IPS-NIHi7 (cell line): ENCODE measurements at regions not wholly inside any gene's neighbourhood (a gene's known extent, or its start where the extent isn't known, plus 50 kb on each side); places are given as distances from the start of the nearest gene placed in this dataset.

ENCODE experiments used
- DNase-seq: peaks from one replicate; pipeline ENCODE4 v3.0.0; 2012; ENCODE audit warnings: mixed read lengths; ENCODE audit errors: extremely low spot score

DNA sequence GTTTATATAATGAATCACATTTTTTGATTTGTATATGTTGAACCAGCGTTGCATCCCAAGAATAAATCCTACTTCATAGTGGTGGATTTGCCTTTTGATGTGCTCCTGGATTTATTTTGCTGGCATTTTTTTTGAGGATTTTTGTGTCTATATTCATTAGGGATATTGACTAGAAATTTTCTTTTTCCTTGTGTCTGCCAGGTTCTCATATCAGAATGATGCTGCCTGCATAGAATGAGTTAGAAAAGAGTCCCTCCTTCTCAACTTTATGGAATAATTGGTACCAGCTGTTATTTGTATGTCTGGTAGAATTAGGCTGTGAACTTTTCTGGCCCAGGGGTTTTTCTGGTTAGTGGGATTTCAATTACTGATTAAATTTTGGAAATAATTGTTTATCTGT, 457.4 kb upstream of the DSEL start:
- DNase-seq, result no peak

- DNase-seq, result no peak
These were observed 452.9 kb upstream of the DSEL start for GRCh38 chr18:67969458-67969857.

DNA sequence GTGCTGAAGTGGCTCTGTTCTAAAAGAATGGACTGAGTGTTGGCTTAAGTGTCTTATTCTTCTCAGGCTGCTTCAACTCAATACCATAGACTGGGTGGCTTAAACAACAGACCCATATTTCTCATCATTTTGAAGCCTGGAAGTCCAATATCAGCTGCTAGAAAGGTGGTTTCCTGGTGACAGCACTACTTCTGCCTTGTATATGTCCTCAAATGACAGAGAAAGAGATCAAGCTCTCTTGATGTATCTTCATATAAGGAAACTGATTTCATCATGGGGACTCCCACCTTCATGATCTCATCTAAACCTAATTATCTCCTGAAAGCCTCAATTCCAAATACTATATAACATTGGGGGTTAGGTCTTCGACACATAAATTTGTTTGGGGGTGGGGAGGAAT, 449.7 kb upstream of the DSEL start:
- no peak for DNase-seq

GRCh38 chr18:67964462-67964861, 447.9 kb upstream of the DSEL start:
- DNase-seq, result no peak

DNA sequence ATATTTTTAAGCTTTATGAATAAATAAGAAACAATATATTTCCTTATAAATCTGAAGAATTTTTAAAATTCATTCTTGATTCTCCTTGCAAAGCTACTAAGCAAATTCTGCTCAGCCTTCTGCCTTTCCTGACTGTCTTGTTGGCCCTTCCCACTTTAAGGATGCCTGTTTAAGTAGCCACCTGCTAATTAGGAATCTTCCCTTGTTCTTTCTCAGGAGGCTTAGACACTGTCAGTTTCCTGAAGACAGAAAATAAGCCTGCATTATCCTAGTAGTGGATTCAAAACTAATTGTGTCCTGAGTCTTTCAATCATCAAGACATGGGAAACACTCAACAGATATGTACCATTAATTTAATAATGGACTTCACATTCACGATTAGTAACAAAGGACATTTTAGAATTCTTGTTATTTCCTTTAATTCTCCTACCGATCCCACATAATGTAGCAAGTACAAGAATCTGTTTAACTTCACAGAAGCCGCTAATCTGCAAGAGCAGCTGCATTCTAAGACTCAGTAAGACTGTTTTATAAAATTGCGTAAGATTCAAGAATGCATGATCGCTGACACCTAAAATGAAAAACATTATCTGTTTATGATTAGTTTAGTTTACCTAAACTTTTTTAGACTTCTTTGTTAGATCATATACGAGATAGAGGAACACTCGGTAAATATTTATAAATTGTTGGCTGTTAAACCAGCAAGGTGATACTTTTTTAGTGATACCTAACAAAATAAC, 445.4 kb upstream of the DSEL start:
- no peak for DNase-seq

DNA sequence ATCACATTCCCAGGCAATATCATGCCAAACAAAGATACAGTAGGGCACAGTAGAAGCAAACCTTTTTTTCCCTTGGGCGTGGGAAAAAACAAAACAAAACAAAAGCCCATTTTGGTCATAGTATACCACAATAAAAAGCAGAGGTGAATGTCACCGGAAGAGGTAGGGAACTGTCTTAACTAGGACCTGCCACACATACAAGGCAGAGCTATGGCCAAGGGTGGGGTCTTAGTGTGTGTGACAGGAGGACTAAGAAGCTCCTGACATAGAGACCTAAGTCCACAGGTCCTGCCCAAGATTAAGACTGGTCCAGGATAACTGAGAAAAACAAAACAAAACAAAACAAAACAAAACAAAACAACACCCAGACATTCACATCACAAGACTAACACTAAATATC, 441.2 kb upstream of the DSEL start:
- DNase-seq, result no peak

- no peak for DNase-seq
These were observed 438.1 kb upstream of the DSEL start for GRCh38 chr18:67954594-67954993.

- no peak for DNase-seq
These were observed 434.6 kb upstream of the DSEL start for GRCh38 chr18:67951137-67951536.

GRCh38 chr18:67938660-67939059, 422.1 kb upstream of the DSEL start:
- no peak for DNase-seq

DNA sequence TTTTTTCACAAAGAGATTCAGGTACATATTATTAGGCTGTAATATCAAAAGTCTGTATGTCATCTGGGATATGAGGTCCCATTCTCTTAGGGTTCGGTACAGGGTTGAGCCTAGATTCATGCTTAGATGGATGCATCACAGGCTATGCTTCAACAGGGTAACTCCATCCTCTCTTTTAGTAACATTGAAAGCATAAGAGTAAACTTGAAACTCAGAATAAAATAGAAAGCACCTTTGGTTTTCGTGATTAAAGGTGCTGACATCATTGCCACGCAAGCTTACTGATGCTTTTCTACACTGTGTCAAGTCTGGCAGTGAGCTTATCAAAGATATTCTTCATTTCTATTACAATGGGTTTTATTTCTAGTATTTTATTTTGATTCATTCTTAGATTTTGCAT, 419.1 kb upstream of the DSEL start:
- no peak for DNase-seq

DNA sequence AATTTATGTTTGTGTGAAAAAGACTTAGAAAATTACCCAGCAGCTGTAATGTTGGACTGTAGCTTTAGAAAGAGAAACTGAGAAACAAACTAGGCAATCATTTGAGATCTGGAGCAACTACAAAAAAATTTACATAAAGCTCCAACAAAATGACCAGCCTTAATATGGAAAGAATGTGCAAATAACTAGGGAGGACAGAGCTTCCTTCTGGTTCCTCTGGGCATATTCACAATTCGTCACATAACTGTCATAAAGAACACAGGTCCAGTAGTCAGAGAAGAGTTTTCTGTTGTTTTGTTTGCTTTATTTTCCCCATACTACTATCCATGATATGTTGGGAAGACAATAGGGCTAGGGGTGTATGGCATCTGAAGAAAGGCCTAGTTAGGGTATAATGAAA, 416.8 kb upstream of the DSEL start:
- DNase-seq, result no peak

GRCh38 chr18:67932271-67932670, 415.8 kb upstream of the DSEL start:
- DNase-seq, result no peak

DNA sequence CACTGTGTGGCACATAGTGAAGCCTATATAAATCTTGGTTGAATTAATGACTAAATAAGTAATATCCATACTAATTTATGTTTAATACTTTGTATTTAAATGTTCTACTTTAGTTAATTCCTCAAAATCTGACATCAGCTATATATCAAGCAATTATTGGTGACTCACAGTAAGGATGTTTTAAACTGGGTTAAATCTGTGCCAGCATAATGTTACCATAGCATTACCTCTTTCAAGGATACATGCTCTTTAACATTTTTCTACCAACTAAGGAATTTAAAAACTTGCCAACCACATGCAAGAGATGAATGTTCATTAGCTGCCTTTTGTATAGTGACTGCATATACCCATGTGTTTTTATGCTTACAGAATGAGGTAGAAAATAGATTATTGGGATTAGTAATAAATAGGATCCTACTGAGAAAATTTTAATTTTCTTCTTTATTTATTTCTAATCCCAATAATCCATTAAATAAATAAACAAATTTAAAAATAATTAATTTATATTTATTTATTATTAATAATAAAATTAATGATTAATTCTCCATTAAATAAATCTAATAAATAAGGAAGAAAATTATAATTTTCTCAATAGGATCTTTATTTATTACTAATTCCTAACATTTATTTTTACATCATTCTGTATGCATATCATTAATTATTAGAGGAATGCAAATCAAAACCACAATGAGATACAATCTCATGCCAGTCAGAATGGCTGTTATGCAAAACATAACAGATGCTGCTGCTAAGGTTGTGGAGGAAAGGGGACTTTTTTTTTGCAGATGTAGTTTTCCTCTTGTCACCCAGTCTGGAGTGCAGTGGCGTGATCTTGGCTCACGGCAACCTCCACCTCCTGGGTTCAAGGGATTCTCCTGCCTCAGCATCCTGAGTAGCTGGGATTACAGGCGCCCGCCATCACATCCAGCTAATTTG, 410.7 kb upstream of the DSEL start:
- no peak for DNase-seq

GRCh38 chr18:67924656-67925055, 408.1 kb upstream of the DSEL start:
- no peak for DNase-seq

DNA sequence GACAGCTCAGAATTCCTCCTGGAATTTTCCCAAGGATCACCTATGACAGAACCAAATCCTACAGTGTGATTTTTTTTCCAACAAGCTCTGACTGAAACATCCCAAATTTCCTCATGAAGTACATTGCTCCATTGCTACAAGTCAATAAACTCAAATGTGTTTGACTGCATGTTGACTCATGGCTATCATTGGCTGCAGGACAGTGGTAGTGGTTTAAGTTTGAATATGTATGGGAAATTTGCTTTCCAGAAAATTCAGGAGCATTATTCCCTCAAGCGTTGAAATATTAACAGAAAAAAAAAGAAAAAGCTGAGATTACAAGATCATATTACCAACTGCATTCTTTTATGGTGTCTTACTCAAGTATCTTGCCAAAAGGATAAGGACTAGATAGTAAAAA, 402.8 kb upstream of the DSEL start:
- no peak for DNase-seq

DNA sequence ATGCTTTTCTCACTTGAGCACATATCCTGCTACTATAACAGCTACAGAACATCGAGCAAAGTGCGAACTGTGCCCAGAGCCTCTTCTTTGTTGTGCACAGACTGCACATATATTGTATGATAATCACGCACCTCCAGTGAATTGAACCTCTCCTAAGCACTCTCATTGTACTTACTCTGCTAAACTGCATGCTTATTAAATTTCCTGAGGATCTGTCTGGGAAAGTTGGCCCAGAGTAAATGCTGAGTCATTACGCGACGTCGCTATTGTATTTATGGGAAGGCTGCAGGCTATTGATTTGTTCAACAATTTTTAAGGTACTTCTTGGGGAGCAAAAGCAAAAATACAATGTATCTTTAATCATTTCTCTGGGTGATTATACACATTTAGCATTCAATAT, 399.6 kb upstream of the DSEL start:
- no peak for DNase-seq

DNA sequence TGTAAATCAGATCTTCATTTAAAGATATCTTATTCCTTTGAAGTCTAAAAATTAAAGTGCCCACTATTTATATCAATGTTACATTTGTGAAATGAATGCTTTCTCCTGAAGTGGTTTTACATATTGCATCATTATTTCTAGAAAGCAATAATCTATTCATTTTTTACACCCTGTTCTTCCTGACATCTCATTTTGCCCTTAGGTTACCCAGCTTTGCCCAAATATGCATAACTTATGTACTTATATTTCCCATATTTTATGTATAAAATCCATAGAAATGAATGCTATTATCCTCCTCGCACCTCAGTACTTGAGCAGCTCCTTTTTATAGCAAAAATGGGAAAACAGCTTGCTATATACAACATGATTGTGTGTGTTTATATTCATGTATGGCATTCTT, 396.5 kb upstream of the DSEL start:
- DNase-seq, result no peak

GRCh38 chr18:67901573-67901972, 385.1 kb upstream of the DSEL start:
- no peak for DNase-seq

DNA sequence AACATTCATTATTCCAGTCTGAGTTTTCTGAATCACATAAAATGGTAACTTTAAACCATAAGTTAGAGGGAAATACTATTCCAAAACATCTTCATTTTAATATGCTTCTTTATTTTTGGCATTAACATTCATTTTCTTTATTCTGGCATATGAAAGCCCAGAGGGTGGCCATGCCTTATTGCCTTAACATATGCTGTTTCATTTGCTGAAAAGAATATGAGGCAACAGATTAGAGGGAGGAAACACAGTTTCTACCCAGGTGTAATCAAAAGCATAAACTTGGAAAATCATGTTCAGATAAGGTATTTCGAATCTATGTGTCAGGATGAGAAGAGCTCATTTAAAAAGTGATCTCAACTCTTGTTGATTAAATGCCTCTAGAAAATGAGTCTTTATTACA, 379.9 kb upstream of the DSEL start:
- DNase-seq, result no peak

DNA sequence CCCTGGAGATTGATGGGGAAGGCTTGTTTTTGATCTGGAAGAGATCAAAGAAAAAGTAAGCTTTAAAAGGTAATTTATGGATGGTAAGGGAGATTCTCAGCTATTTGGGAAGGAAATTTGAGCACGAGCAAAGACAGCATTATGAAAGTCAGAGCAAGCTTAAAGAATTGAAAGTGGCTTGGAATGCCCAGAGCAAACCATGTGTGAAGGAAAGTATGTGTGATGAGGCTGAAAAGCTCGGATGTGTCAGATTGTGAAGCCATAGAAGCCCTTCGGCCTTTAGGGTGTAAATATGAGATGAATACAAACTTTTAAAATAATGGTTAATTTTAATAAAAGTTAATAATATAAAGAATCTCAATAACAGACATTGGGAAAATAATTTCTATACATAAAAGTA, 377.4 kb upstream of the DSEL start:
- DNase-seq, result no peak

DNA sequence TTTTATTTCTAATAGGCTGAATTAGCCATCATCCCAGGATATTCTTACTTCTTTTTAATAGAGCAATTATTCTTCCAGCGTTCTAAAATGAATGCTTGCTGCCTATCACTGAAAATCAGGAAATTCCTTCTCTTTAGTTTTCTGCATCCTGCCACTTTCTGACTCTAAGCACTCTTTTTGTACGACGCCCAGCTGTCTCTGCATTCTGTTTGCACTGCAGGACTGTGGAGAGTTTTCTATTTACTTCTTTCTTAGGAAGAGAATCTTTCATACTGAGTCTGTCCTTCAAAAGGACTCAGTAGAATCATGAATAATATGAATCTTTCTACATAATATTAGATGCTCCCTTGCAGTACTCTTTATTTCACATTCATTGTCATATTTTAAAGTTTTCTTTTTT, 360.4 kb upstream of the DSEL start:
- DNase-seq, result no peak

DNA sequence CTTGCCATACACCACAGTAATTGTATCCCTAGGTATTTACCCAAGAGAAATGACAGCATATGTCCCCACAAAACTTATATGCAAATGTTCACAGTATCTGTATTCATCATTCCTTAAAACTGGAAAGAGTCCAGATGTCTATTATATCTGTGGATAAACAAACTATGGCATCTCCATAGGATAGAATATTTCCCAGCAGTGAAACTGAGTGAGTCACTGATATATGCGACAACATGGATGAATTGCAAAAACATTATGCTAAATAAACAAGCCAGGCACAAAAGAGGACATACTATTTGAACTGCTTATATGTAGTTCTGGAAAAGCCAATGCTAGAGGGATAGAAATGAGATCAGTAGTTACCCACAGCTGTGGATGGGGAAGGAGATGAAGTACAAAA, 359.4 kb upstream of the DSEL start:
- DNase-seq, result no peak

DNA sequence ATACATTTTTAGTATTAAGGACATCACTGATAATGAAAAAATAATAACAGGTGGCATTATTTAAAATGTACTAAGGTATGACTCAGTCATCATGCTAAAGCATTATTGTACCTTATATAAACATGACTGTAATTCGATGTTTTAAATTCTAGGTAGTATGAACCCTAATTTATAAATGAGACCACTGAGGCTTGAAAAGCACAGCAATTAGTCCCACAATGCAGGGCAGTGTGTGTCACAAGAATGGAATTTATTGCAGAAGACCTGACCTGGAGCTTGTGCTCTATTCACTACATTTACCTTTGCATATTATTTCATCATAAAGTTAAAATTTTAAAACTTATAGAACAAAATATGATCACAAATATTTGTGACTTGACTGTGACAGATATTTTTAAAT, 358.5 kb upstream of the DSEL start:
- no peak for DNase-seq
